ENCODE measurements at regions not wholly inside any gene's neighbourhood (a gene's known extent, or its start where the extent isn't known, plus 50 kb on each side); places are given as distances from the start of the nearest gene placed in this dataset.

GRCh38 chr4:141783770-141784169 is 147.4 kb downstream of the IL15 start:
- H3K4me1 ChIP-seq, result no peaks in the 10 kb centered on the region
- no peak for TF ChIP-seq Cebpa-rat (IDR thresholded peaks at IDR 0.05)

GRCh38 chr4:141786946-141787345 is 150.6 kb downstream of the IL15 start:
- no peak for TF ChIP-seq Cebpa-rat (IDR thresholded peaks at IDR 0.05)
- H3K27me3 ChIP-seq, result no peaks in the 10 kb centered on the region
- no peak overlapping the region for H3K27ac ChIP-seq
- H3K4me1 ChIP-seq, result no peaks in the 10 kb centered on the region
- no peak overlapping the region for H3K4me3 ChIP-seq
- H4K20me1 ChIP-seq, result no peaks in the 10 kb centered on the region
- no peaks in the 10 kb centered on the region for H3K36me3 ChIP-seq
- no peak overlapping the region for H3K9ac ChIP-seq
- H3K4me2 ChIP-seq, result no peak overlapping the region
- peaks cover 0 to 14% (median 11%) of the 10 kb centered on the region in 11 experiments; a peak in 13 of 22 replicates for H3K9me3 ChIP-seq (replicated peaks in 1 of 11)

More at GRCh38 chr4:141783770-141784169, 147.4 kb downstream of the IL15 start:
- Histone ChIP-seq H3K4me2 (no peak overlapping the region), H3K36me3 (no peaks in the 10 kb centered on the region), H3K9ac (no peak overlapping the region), H3K27ac (no peak overlapping the region), H4K20me1 (no peaks in the 10 kb centered on the region), H3K4me3 (no peak overlapping the region), H3K9me3 (replicated peaks in 1 of 11) (peaks cover 0 to 33% (median 11%) of the 10 kb centered on the region in 11 experiments; a peak in 13 of 22 replicates), H3K27me3 (no peaks in the 10 kb centered on the region)

- Histone ChIP-seq H3K36me3 (no peaks in the 10 kb centered on the region), H4K20me1 (no peaks in the 10 kb centered on the region), H3K4me3 (no peak overlapping the region), H3K27me3 (no peaks in the 10 kb centered on the region), H3K9ac (no peak overlapping the region), H3K4me2 (no peak overlapping the region), H3K9me3 (replicated peaks in 1 of 11) (peaks cover 0 to 5% (median 3%) of the 10 kb centered on the region in 11 experiments; a peak in 8 of 22 replicates), H3K27ac (no peak overlapping the region), H3K4me1 (no peaks in the 10 kb centered on the region)
- no peak for TF ChIP-seq Cebpa-rat (IDR thresholded peaks at IDR 0.05)
These were observed 152.0 kb downstream of the IL15 start for GRCh38 chr4:141788169-141788915.

- Histone ChIP-seq H3K4me3 (no peak overlapping the region), H3K4me1 (no peaks in the 10 kb centered on the region), H3K27ac (no peak overlapping the region), H3K27me3 (no peaks in the 10 kb centered on the region), H4K20me1 (no peaks in the 10 kb centered on the region), H3K9ac (no peak overlapping the region), H3K4me2 (no peak overlapping the region), H3K36me3 (no peaks in the 10 kb centered on the region), H3K9me3 (replicated peaks in 1 of 11) (no peaks in the 10 kb centered on the region)
- TF ChIP-seq Cebpa-rat (IDR thresholded peaks at IDR 0.05), result no peak
These were observed 153.3 kb downstream of the IL15 start for GRCh38 chr4:141789716-141790115.

- Histone ChIP-seq H3K27ac (no peak overlapping the region), H3K9ac (no peak overlapping the region), H3K36me3 (no peaks in the 10 kb centered on the region), H3K27me3 (no peaks in the 10 kb centered on the region), H4K20me1 (no peaks in the 10 kb centered on the region), H3K9me3 (replicated peaks in 1 of 11) (no peaks in the 10 kb centered on the region), H3K4me1 (no peaks in the 10 kb centered on the region), H3K4me2 (no peak overlapping the region), H3K4me3 (no peak overlapping the region)
- no peak for TF ChIP-seq Cebpa-rat (IDR thresholded peaks at IDR 0.05)
These were observed 155.8 kb downstream of the IL15 start for GRCh38 chr4:141792164-141792563.

- H4K20me1 ChIP-seq, result no peaks in the 10 kb centered on the region
- no peak for TF ChIP-seq Cebpa-rat (IDR thresholded peaks at IDR 0.05)
- H3K4me2 ChIP-seq, result no peak overlapping the region
- no peak overlapping the region for H3K4me3 ChIP-seq
- H3K27me3 ChIP-seq, result no peaks in the 10 kb centered on the region
- H3K9me3 ChIP-seq (replicated peaks in 1 of 11), result no peaks in the 10 kb centered on the region
- H3K36me3 ChIP-seq, result no peaks in the 10 kb centered on the region
- H3K4me1 ChIP-seq, result no peaks in the 10 kb centered on the region
- H3K27ac ChIP-seq, result no peak overlapping the region
- no peak overlapping the region for H3K9ac ChIP-seq
These were observed 161.6 kb downstream of the IL15 start for GRCh38 chr4:141797966-141798365.

- Histone ChIP-seq H3K4me1 (no peaks in the 10 kb centered on the region), H3K27me3 (no peaks in the 10 kb centered on the region), H3K9me3 (replicated peaks in 1 of 11) (no peaks in the 10 kb centered on the region), H4K20me1 (no peaks in the 10 kb centered on the region), H3K27ac (no peak overlapping the region), H3K4me2 (no peak overlapping the region), H3K9ac (no peak overlapping the region), H3K4me3 (no peak overlapping the region), H3K36me3 (no peaks in the 10 kb centered on the region)
- no peak for TF ChIP-seq Cebpa-rat (IDR thresholded peaks at IDR 0.05)
These were observed 165.2 kb downstream of the IL15 start for GRCh38 chr4:141801558-141801957.

- H3K36me3 ChIP-seq, result no peaks in the 10 kb centered on the region
- H3K4me3 ChIP-seq, result no peak overlapping the region
- no peak overlapping the region for H3K27ac ChIP-seq
These were observed 165.9 kb downstream of the IL15 start for GRCh38 chr4:141802333-141802732.

GRCh38 chr4:141804836-141805235 is 168.5 kb downstream of the IL15 start:
- no peaks in the 10 kb centered on the region for H3K27me3 ChIP-seq
- H3K27ac ChIP-seq, result no peak overlapping the region
- H4K20me1 ChIP-seq, result no peaks in the 10 kb centered on the region
- no peaks in the 10 kb centered on the region for H3K36me3 ChIP-seq
- TF ChIP-seq Cebpa-rat (IDR thresholded peaks at IDR 0.05), result no peak
- H3K4me2 ChIP-seq, result no peak overlapping the region
- H3K9me3 ChIP-seq (replicated peaks in 1 of 11), result no peaks in the 10 kb centered on the region
- H3K9ac ChIP-seq, result no peak overlapping the region
- no peaks in the 10 kb centered on the region for H3K4me1 ChIP-seq
- no peak overlapping the region for H3K4me3 ChIP-seq

More at GRCh38 chr4:141802333-141802732, 165.9 kb downstream of the IL15 start:
- no peak overlapping the region for H3K4me2 ChIP-seq
- TF ChIP-seq Cebpa-rat (IDR thresholded peaks at IDR 0.05), result no peak
- no peaks in the 10 kb centered on the region for H3K9me3 ChIP-seq (replicated peaks in 1 of 11)
- no peak overlapping the region for H3K9ac ChIP-seq
- no peaks in the 10 kb centered on the region for H3K27me3 ChIP-seq
- H3K4me1 ChIP-seq, result no peaks in the 10 kb centered on the region
- no peaks in the 10 kb centered on the region for H4K20me1 ChIP-seq

All from BLaER1 treated with 17β-estradiol and CSF1 and Interleukin-3, amounts not matched to agents 10 nM and 100 nM (cell line).